Stimulated activated CD4-positive, alpha-beta T cell treated with anti-CD3 and anti-CD28 coated beads, Interleukin-15, amount 100 ng/mL, for 48 hours (primary cell): ENCODE measurements at regions not wholly inside any gene's neighbourhood (a gene's known extent, or its start where the extent isn't known, plus 50 kb on each side); places are given as distances from the start of the nearest gene placed in this dataset.
"Not testable (repeated sequence)": the region's sequence is repeated elsewhere in the genome, so short reads cannot be mapped to it uniquely, and the experiment has no call there.

Experiments
- DNase-seq, 2 donors: peaks; one replicate each; pipeline ENCODE4 v3.0.0-alpha.2; 2020; ENCODE audit warnings: low read depth in 2 of 2

- peak; percentile 60 to 61 for DNase-seq
These were observed 166.8 kb upstream of the PGRMC2 start for GRCh38 chr4:128454281-128454871.

DNA sequence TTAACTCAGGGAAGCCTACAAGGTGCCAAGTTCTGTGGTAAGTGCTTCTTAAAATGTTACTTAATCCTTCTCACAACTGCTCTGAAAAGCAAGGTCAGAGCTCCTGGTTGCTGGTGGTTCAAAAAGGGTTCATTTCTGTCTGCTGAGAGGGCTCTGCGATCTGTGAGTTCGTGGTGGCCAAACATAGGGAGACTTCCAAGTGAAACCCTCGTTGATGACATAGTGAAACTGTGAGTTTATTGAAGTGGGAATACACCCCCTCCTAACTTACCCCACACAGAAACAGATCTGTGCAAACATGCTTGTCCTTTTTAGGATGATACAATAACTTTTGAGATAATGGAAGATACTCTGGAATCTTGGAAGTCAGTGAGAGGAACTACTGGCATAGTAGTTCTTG, 164.8 kb upstream of the PGRMC2 start:
- DNase-seq, result no peak

DNA sequence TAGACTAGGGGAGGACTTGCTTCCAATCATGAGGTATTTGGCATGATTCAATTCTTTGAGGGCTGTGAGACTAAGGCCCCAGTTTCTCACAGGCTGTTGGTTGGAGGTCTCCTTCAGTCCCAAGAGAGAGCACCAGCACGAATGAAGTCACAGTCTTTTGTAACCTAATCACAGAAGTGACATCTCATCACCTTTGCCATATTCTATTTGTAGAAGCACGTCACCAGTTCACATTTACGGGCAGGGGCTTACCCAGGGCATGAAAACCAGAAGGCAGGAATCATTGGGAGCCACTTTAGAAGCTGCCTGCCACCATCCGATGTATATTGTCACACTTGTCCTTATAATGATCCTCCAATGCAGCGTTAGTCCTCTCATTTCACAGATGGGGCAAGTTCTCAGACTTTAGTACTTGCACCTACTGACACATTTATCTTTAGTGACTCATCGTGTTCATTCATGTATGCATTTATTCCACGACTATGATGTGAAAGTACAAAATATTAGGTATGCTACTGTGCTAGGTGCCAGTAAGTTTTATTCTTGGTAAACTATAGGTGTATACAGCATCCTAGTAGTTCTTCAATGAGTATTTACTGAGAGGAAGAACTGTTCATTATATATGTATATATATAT, 163.8 kb upstream of the PGRMC2 start:
- DNase-seq, result no peak

- DNase-seq, result no peak
These were observed 162.9 kb upstream of the PGRMC2 start for GRCh38 chr4:128450326-128451120.

- DNase-seq, result no peak
These were observed 161.6 kb upstream of the PGRMC2 start for GRCh38 chr4:128449251-128449650.

DNA sequence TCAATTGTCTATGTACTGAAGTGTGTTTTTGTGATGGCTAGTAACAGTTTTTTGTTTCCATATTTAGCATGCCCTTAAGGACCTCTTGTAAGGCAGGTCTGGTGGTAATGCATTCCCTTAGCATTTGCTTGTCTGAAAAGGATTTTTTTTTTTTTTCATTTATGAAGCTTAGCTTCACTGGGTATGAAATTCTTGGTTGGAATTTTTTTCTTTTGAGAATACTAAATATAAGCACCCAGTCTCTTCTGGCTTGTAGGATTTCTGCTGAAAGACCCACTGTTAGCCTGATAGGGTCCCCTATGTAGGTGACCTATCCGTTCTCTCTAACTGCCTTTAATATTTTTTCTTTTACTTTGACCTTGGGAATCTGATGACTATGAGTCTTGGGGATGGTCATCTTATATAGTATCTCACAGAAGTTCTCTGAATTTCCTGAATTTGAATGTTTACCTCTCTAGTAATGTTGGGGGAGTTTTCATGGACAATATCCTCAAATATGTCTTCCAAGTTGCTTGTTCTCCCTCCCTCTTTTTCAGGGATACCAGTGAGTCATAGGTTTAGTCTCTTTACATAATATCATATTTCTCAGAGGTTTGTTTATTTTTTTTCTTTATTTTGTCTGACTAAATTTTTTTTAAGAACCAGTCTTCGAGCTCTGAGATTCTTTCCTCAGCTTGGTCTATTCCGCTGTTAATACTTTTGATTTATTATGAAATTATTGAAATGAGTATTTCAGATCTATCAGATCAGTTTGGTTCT, 157.1 kb upstream of the PGRMC2 start:
- DNase-seq, result no peak

DNA sequence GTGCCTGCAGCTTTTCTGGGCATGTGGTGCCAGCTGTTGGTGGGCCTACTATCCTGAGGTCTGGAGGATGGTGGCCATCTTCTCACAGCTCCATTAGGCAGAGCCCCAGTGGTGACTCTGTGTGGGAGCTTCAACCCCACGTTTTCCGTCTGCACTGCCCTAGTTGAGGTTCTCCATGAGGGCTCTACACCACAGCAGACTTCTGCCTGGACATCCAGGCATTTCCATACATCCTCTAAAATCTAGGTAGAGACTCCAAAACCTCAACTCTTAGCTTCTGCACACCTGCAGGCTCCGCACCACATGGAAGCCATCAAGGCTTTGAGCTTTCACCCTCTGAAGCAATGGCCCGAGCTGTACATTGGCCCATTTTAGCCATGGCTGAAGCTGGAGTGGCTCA, 153.3 kb upstream of the PGRMC2 start:
- DNase-seq, result no peak

GRCh38 chr4:128437023-128437422, 149.4 kb upstream of the PGRMC2 start:
- not testable (repeated sequence) for DNase-seq

DNA sequence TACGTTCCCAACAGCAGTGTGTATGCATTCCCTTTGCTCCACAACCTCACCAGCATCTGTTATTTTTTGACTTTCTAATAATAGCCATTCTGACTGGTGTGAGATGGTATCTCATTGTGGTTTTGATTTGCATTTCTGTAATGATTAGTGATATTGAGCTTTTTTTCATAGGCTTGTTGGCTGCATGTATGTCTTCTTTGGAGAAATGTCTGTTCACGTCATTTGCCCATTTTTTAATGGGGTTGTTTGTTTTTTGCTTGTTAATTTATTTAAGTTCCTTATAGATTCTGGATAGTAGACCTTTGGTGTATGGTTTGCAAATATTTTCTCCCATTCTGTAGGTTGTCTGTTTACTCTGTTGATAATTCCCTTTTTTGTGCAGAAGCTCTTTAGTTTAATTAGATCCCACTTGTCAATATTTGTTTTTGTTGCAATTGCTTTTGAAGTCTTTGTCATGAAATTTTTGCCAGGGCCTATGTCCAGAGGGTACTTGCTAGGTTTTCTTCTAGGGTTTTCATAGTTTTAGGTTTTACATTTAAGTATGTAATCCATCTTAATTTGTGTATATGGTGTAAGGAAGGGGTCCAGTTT, 141.5 kb upstream of the PGRMC2 start:
- DNase-seq, result not testable (repeated sequence)

- no peak for DNase-seq
These were observed 140.8 kb upstream of the PGRMC2 start for GRCh38 chr4:128428397-128428796.

DNA sequence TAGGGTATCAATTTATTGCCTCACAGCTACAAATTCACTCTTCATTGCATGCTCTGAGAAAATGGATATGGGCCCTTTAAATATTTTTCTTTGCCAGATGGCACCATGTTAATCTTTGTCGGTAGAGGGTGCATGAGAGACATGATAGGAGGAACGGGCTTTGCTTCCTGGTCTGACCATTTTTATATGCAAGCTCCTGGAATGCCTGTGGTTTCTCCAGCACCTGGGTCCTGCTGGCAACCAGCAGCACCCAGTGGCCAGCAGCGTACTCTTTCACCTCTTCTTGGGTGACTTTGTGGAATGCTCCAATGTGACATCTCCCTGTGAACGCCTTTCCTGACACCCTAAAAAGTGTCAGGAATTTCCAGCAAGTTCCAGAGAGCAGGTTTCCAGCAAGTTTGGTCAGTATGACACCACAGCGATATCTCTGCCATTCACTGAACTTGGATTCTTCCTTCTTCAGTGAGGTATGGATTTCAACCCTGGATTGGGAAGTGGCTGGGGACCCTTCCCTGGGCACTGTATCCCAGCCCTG, 140.3 kb upstream of the PGRMC2 start:
- DNase-seq, result no peak

DNA sequence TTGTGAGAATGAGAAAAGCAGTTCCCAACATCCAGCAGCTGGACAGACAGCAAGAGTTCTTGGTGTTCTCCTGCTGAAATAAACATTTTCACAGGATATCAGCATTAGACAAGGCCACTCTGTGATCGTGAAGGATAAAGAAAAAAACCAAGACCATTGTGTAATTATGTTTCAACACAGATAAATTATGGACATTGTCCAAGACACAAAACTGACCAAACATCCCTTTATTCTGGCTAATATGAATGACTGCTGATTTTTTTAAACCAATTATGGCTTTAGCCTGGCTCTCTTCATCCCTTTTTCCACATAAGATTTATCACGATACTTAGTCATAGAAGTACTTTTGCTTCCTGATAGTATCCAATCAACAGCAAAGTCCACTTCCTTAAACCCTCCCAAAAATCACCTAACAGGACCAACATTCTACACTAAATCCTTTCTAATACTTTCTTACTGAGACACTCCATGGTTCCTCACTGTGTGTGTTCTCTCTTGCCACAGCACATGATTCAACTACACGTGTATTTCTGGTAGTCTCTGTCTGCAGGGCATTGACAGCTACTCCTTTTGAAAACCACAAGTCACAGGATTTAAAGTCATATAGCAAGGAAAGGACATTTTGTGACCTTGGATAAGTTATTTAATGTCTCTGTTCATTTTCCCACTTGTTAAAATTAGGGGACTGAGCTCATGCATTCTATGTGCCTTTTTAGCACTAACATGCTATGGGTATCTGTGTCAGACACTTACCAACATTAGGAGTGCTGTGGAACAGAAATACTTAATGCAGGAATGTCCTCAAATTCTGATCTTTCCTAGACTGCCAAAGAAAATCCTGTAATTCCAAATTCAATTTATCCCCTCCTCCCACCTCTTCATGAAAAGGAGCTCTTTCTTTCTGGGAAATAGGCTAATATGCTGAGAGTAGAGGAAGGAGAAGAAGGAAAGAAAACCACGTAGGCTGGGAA, 137.2 kb upstream of the PGRMC2 start:
- no peak for DNase-seq

GRCh38 chr4:128422296-128422695, 134.7 kb upstream of the PGRMC2 start:
- not testable (repeated sequence) for DNase-seq

- DNase-seq, result no peak
These were observed 129.3 kb upstream of the PGRMC2 start for GRCh38 chr4:128416921-128417320.

DNA sequence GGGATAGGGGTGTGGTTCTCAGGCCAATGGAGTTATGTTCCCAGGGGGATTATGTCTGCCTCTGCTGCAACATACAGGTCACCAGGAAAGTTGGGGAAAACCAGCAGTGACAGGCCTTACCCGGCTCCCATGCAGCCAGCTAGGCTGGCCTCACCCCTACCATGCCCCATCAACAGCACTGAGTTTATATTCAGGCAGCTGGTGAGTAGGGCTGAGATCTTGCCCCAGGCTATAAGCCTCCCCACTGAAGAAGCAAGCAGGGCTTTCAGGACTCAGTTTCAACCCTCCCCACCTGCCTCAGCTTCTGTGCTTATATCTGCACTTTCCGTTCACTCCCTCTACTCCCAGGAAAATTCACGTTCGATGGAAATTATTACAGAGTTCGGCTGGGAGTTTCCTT, 122.4 kb upstream of the PGRMC2 start:
- DNase-seq, result no peak

GRCh38 chr4:128403586-128403985, 116.0 kb upstream of the PGRMC2 start:
- no peak for DNase-seq

GRCh38 chr4:128394778-128395177, 107.2 kb upstream of the PGRMC2 start:
- no peak for DNase-seq

- DNase-seq, result no peak
These were observed 105.6 kb upstream of the PGRMC2 start for GRCh38 chr4:128393101-128393704.

DNA sequence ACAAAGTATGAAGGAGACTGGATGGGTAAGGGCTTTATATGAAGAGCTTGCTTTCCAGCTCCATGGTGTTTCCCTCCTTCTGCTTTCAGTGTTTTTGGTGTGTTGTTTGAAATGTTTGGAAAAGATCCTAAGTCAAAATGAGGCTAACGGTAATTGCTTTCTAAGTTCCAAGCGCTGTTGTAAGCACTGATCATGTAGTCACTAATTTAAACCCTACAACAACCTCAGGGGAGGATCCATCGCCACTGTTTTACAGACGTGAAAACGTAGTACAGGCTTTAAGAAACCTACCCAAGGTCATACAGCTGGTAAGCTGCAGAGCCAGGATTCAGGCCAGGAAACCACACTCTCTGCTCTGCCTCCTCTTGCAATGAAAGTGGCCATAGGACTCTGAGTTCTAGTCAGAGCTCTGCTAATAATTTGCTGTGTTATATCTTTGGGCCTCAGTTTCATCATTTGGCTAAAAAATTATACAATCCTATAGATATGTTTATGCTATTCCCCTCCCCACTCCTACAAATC, 102.9 kb upstream of the PGRMC2 start:
- DNase-seq, result no peak

DNA sequence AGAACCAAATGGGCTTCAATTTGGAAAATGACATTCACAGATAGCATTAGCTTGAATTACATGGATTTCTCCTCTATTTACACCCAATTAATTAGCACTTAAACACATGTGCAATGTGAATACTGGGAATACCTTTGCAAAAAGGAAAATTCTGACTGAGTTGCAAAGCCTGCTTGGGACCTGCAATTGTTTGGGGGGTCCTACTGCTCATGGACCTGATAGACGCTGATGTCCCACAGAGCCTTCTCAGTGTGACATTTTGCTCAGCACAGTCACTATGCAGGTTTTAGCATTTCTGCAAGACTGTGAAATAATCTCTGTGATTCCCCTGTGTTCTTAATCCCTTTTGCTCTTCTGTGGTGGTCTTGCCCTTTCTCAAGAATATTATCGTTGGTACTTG, 101.2 kb upstream of the PGRMC2 start:
- no peak for DNase-seq
